Bronchial epithelial cell (primary cell): ENCODE measurements at regions not wholly inside any gene's neighbourhood (a gene's known extent, or its start where the extent isn't known, plus 50 kb on each side); places are given as distances from the start of the nearest gene placed in this dataset.
A peak's percentile ranks its signal among the peaks of the same experiment; 100 is the strongest.

Experiments used
- DNase-seq: peaks from one replicate; pipeline ENCODE4 v3.0.0-alpha.2; 2010; ENCODE audit warnings: low read depth
- FAIRE-seq: peaks from 2 replicates; lab custom pipeline; 2011; peaks lifted over from hg19 to GRCh38; lab: Jason Lieb, UNC
- H3K27me3 ChIP-seq: 2 replicates; pipeline ENCODE4 v1.5.1; 2011; ENCODE audit warnings: low read length; ENCODE audit not compliant: control insufficient read depth, insufficient read depth
- H3K36me3 ChIP-seq: 2 replicates; pipeline ENCODE4 v1.5.1; 2011; ENCODE audit warnings: low read length; ENCODE audit not compliant: control insufficient read depth, insufficient read depth
- H3K4me3 ChIP-seq: 2 replicates; pipeline ENCODE4 v1.5.1; 2011; ENCODE audit warnings: mild to moderate bottlenecking, low read depth, low read length, control low read depth
- TF ChIP-seq, protein P1 (sequence below): IDR thresholded peaks from 2 replicates; pipeline ENCODE4 v1.5.1; 2011; ENCODE audit warnings: mild to moderate bottlenecking, moderate library complexity, low read length, control low read depth, inconsistent platforms; ENCODE audit not compliant: insufficient read depth, severe bottlenecking

GRCh38 chr4:124104101-124104500 lies 608.4 kb downstream of the ANKRD50 start:
- FAIRE-seq (no peak), DNase-seq (peak; percentile 71)
- H3K27me3 ChIP-seq, result no peaks in the 10 kb centered on the region
- no peaks in the 10 kb centered on the region for H3K36me3 ChIP-seq
- H3K4me3 ChIP-seq, result no peak overlapping the region
- TF ChIP-seq, protein P1, sequence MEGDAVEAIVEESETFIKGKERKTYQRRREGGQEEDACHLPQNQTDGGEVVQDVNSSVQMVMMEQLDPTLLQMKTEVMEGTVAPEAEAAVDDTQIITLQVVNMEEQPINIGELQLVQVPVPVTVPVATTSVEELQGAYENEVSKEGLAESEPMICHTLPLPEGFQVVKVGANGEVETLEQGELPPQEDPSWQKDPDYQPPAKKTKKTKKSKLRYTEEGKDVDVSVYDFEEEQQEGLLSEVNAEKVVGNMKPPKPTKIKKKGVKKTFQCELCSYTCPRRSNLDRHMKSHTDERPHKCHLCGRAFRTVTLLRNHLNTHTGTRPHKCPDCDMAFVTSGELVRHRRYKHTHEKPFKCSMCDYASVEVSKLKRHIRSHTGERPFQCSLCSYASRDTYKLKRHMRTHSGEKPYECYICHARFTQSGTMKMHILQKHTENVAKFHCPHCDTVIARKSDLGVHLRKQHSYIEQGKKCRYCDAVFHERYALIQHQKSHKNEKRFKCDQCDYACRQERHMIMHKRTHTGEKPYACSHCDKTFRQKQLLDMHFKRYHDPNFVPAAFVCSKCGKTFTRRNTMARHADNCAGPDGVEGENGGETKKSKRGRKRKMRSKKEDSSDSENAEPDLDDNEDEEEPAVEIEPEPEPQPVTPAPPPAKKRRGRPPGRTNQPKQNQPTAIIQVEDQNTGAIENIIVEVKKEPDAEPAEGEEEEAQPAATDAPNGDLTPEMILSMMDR, result no peak

DNA sequence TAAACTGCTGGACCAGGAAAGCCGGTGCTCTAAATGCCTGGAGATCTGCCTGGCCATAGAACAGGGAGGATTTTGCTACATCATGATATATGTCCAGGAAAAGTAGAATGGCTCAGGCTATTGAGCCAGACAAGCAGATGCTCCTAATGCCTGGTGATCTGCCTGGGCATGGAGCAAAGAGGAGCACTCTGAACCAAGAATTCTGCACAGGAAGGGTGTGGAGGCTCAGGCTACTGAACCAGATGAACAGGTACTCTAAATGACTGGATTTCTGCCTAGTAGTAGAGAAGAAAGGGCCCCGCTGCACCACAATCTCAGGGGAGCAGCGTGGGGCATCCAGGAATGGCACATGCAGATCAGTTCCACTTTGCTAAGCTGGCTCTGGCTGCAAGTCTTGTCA lies 607.9 kb downstream of the ANKRD50 start:
- FAIRE-seq, result peak; percentile 32
- no peaks in the 10 kb centered on the region for H3K36me3 ChIP-seq
- TF ChIP-seq, protein P1, result no peak
- no peaks in the 10 kb centered on the region for H3K27me3 ChIP-seq
- H3K4me3 ChIP-seq, result no peak overlapping the region
- DNase-seq, result peak; percentile 69

- Histone ChIP-seq H3K27me3 (no peaks in the 10 kb centered on the region), H3K36me3 (no peaks in the 10 kb centered on the region), H3K4me3 (no peak overlapping the region)
- DNase-seq (peak; percentile 68), FAIRE-seq (peak; percentile 28)
- TF ChIP-seq, protein P1, result no peak
These were observed 607.3 kb downstream of the ANKRD50 start for GRCh38 chr4:124105212-124105611.

- Histone ChIP-seq H3K36me3 (no peaks in the 10 kb centered on the region), H3K27me3 (no peaks in the 10 kb centered on the region), H3K4me3 (no peak overlapping the region)
- FAIRE-seq, result no peak
- DNase-seq, result no peak
- TF ChIP-seq, protein P1, result no peak
These were observed 601.1 kb downstream of the ANKRD50 start for GRCh38 chr4:124111411-124111810.

GRCh38 chr4:124111922-124112321 lies 600.6 kb downstream of the ANKRD50 start:
- TF ChIP-seq, protein P1, result peak; percentile 49
- DNase-seq (peak; percentile 76), FAIRE-seq (no peak)
- Histone ChIP-seq H3K36me3 (no peaks in the 10 kb centered on the region), H3K4me3 (no peak overlapping the region), H3K27me3 (no peaks in the 10 kb centered on the region)

DNA sequence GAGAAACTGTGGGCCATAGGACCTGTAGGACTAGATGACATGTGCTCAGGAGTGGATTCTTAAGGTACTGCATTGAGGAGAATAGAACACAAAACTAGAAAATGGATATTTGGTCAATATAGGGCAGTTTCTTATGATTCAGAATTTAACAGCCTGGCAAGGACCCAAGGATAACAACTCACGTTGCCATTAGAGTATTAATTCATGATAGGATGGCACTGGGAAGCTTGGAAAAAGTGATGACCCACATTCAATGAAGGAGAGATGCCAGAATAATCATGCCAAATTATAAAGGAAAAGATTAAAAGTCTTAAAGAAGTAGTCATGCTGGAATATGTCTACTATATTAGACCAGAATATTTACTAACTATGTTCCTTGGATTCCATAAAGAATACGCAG lies 594.5 kb downstream of the ANKRD50 start:
- DNase-seq (no peak), FAIRE-seq (no peak)
- Histone ChIP-seq H3K36me3 (no peaks in the 10 kb centered on the region), H3K4me3 (no peak overlapping the region), H3K27me3 (no peaks in the 10 kb centered on the region)
- TF ChIP-seq, protein P1, result no peak
